ENCODE measurements at regions not wholly inside any gene's neighbourhood (a gene's known extent, or its start where the extent isn't known, plus 50 kb on each side); places are given as distances from the start of the nearest gene placed in this dataset.
"Not testable (repeated sequence)": the region's sequence is repeated elsewhere in the genome, so short reads cannot be mapped to it uniquely, and the experiment has no call there.

DNA sequence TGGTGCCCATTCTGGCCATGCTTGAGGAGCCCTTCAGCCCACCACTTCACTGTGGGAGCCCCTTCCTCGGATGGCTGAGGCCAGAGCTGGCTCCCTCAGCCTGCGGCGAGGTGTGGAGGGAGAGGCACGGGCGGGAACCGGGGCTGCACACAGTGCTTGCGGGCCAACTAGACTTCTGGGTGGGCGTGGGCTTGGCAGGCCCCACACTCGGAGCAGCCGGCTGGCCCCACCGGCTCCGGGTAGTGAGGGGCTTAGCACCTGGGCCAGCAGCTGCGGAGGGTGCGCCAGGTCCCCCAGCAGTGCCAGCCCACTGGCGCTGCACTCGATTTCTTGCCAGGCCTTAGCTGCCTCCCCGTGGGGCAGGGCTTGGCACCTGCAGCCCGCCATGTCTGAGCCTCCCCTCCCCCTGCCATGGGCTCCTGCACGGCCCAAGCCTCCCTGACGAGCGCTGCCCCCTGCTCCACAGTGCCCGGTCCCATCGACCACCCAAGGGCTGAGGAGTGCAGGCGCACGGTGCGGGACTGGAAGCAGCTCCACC, 554.2 kb downstream of the GABRG2 start:
- DNase-seq (ENCODE audit: low spot score) = not testable (repeated sequence)

DNA sequence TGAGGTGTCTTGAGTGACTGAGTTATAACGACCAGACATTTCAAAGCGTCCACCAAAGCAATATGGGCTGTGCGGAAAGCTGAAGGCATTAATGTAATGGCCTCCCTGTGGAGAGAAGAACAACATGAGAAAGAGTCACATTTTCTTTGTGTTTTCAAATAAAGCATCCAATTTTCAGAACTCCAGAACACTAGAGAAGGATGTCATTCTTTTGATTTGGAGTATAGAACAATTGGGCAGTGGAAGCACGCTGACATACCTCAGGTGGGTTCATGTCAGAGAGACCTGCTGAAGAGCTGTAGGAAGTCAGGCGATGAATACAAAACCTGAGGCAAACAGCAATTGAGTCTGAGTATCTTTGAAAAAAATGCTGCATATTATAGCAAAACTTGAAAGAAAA, 556.5 kb downstream of the GABRG2 start:
- no peak for DNase-seq (ENCODE audit: low spot score)

DNA sequence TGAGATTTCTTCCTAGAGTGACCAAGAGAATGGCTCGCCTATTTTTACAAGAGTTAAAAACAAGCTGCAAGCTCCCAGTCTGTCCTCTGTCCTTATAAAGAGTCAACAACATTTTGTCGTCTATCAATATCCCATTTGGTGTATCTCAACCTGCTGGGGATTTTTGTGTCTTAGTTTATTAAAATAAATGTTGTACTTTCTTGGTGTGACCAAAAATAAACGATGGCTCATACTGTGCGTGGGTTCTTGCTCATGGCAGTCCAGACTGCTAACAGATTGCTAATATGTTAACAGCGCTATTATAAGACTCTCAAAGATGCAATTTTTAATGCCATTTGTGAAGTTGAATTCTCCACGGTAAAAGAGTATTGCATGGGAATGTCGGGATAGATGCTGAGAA, 569.9 kb downstream of the GABRG2 start:
- DNase-seq (ENCODE audit: low spot score) = no peak

DNA sequence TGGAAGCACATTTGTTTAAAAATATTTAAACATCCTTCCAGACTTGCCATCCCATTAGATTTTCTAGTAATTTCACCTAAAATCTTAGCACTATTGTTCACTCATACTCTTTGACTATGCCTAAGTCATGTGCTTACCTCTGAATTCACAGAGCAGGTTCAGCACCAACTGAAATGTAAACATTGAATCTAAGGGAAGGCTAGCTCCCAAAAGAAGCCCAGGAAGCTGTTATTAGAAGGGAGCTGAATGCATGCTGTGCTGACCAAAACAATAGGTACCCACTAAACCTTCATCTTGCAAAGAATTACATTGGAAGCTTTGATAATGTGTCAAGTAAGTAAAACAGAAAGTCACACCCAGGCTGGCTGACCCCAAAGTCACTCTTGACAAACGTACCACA, 571.3 kb downstream of the GABRG2 start:
- no peak for DNase-seq (ENCODE audit: low spot score)

DNA sequence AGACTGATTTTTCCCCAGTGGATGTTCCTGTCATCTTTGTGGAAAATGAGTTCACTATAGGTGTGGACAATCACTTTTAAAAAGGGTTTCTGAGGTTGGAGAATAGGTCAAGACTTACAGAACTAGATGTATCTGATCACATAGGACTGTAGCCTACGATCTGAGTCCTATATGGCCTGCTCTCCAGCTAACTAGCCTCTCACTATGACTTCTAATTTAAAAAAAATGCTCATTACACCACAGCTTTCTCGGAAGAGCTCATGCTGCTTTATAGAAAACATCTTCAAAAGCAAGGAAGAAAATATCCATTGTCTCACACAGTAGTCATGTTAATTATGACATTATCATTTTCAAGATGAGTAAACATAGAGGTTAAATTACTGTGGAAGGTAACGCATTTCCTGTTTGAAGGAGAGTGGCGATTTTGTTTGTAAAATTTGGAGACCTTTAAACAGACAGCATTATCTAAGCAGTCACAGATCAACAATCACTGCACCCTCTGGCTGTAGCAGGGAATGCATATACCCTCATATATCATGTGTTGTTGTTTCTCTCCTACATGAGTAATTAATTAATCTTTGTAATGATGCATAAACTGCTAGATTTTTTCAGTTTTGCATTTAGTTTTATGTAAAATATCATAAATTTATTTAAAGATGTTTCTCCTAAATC, 573.7 kb downstream of the GABRG2 start:
- no peak for DNase-seq (ENCODE audit: low spot score)

DNA sequence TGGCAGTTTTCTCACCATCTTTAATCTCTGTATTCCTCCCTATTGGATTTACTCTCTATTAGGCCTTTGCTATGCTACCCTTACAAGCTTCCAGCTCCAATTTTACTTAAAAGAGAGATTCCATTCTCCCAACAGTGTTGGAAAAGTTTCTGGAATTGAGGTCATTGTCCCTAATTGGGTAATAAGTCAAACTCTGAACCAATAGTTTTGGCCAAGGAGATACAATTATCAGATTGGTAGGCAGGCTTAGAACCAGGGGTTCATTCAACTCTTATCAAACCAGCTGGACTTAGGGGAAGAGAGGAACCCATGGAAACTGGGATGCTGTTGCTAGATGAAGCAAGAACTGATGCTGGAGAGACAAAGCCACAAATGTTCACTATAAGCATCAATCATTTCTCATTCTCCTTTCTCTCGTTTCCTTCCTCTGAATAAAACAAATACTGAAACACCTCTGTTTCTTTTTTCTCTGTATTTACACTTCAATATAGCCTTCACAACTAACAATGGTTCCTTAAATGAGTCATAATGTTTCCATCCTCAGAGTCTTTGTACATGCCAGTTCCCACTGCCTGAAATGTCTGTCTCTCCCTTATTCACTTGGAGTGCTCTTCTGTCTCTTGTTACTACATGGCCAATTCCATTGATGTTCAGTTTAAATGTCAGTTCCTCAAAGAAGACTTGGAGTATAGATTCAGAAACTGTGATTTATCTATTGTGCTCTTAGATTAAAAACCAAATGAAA, 587.3 kb downstream of the GABRG2 start:
- no peak for DNase-seq (ENCODE audit: low spot score)

DNA sequence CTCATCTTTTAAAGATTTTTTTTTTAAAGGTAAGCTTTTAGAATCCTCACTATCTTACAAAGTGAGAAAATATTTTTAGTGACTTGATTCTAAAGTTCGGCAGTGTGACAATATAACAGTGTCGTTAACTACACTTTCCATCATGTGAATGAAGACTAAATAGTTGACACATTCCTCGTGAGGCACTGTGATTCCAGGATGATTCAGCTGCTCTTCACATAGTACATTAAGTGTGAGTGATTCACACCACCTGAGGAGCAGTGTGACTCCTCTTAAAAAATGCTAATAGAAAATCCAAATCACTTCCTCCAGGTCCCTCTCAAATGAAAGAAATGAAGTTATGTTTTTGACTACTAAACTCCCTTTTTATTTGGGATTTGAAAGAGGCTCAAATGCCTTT, 589.5 kb downstream of the GABRG2 start:
- no peak for DNase-seq (ENCODE audit: low spot score)

DNA sequence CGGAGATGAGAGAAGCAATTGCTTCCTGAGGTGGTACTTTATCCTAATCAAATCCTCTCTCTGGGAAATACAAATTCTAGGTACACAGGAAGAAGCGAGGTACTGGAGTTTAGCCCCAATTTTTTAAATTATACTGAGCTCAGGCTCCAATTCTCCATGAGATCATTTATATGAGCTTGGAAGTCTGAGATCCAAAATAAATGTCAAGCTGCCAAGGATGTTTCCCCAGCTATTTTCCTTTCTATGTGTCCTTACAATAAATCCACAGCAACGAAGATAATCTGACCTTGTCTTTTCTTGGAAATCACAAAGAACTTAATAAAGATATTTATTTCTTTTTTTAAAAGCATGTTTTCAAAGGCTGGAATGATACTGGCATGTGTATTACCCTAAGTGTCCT, 597.3 kb downstream of the GABRG2 start:
- no peak for DNase-seq (ENCODE audit: low spot score)

DNA sequence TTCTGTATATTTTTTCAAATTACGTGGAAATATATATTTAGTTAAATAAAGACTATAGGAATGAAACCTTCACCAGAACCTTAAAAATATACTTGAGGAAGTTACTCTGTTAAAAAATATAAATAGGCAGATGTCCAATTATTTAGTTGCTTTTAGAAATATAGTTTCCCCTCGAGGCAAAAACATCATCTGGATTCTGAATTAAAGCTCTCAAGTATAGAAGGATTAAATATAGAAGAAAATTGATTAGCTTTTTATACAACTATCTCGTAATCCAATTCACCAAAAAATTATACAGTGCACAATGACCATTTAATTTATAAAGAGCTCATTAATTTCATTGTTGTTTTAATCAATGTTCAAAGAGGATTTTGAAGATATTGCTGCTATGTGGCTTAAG, 601.4 kb downstream of the GABRG2 start:
- no peak for DNase-seq (ENCODE audit: low spot score)

DNA sequence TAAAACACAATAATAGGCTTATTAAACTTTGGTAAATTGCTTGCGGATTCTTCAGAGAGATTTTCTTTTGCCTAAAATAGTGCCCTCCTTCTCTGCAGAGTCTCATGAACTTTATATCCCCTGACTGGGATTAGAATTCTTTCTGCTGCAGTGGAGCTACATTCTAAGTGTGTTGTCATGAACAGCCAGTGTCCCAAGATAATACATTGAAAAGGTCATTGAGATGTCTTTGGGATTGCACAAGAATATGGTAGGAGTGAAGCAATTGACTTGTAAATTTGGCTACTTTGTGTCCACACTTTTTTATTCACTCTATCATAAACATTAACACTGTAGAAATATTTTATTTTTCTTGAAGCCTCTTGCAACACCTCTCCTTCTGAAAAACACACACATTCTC, 604.5 kb downstream of the GABRG2 start:
- no peak for DNase-seq (ENCODE audit: low spot score)

DNA sequence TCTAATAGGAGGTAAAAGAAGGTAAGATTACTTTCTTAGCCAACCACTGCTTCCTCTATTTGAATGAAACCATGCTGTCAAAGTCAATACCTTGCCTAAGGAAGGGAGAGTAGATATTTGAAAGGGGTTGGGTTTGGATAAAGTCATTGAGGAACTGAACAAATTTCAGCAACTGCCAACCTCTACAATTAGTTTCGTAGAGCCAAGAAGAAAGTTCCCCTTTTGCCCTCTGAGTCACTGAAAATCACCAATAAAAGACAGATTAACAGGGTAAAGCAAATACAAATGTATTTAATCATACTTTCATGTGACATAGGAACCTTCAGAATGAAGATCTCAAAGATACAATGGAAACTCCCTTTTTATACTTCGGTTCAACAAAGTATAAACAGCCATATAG, 615.7 kb downstream of the GABRG2 start:
- DNase-seq (ENCODE audit: low spot score) = no peak

DNA sequence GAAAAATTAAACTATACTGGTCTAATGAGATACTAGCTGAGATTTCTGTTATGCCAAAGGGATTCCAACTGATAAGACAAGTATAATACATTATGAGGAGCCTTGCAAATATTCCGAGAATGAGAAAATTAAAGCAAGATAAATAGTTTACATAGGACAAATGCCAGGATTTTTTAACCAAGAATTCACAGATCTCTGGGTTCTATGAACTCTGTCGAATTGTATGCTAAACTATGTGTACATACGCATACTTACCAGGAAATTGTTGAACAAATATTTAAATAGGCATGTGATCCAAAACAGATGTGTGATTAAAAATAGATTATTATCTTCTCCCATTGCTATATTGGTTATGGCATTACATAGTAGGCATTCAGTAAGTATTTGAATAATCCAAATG, 616.6 kb downstream of the GABRG2 start:
- DNase-seq (ENCODE audit: low spot score) = no peak

DNA sequence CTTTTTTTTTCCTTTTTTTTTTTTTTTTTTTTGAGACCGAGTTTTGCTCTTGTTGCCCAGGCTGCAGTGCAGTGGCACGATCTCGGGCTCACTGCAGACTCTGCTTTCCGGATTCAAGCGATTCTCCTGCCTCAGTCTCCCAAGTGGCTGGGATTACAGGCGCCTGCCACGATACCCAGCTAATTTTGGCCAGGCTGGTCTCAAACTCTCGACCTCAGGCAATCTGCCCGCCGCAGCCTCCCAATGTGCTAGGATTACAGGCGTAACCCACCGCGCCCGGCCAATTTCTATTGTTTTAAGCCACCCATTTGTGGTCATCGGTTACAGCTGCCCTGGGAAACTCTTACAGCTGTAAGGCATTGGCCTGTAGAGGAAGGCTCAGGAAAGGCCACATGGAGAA, 617.7 kb downstream of the GABRG2 start:
- DNase-seq (ENCODE audit: low spot score) = no peak

DNA sequence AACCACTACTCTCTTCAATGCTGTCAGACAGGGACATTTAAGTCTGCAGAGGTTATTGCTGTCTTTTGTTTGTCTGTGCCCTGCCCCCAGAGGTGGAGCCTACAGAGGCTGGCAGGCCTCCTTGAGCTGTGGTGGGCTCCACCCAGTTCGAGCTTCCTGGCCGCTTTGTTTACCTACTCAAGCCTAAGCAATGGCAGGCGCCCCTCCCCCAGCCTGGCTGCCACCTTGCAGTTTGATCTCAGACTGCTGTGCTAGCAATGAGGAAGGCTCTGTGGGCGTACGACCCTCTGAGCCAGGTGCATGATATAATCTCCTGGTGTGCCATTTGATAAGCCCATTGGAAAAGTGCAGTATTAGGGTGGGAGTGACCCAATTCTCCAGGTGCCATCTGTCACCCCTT, 628.7 kb downstream of the GABRG2 start:
- not testable (repeated sequence) for DNase-seq (ENCODE audit: low spot score)

DNA sequence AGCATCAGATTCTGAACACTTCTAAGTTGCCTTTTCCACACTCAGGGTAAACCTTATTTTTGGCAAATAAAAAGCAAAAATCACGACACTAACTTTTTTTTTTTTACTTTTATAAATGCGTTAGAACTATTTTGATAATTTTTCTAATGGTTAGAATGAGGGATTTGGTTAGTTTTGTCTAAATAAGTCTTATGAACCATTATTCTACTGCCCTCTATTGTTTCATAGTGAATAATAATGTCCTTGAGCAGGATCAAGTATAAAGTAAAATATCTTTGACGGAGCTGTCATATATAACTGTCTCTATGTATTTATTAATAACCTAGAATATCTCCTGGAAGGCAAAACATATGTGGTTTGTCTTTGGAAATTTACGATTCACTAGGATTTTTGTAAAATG, 631.8 kb downstream of the GABRG2 start:
- DNase-seq (ENCODE audit: low spot score) = no peak

DNA sequence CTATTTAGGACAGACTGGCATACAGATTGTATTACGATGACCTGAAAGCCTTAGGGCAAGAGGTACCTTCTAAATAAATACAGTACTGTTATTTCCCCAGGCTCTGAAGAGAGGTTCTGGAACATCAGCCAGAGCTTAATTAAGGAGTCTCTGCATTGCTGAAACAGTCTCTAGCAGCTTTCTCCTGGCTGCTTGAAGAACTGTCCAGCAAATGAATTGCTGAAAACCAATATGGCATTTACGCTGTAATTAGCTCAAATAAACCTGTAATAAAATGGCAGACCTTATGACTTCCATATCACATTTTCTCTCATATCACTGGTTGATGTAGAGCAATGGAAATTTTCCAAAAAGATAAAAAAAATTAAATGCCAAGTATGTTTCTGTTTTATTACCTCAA, 636.3 kb downstream of the GABRG2 start:
- DNase-seq (ENCODE audit: low spot score) = no peak

DNA sequence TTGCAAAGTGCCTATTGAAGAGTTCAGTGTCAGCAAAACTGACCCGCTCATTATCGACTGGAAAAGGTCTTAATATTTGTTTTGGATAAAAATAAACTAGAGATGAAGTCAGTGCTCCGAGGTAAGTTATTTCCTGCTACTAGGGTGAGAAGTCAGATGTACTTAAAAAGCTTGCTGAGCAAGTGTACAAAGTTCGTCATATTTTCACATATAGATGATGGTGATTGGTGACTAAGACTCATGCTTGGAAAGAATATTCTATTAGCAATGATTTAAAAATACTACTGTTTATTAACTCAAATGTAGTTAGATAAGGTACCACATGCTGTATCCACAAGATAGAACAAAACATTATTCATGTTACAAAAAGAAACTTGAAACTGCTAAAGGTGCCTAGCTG, 643.7 kb downstream of the GABRG2 start:
- no peak for DNase-seq (ENCODE audit: low spot score)

DNA sequence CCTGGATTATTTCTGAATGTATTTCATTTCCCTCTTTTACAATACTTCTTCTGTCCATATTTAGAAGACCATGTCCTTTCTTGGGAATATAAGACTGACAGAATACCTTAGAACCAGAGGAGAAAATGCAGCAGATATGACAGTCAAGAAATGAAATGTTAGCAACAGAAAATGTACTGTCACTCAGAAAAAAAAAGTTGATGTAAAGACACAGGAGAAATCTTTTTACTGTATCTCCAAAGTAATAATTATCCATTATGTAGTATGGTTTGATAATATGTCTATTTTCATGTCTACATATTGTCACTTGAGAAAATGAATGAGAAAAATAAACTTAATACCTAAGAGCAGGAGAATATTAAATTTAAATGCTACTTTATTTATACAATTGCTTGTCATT, 652.1 kb downstream of the GABRG2 start:
- DNase-seq (ENCODE audit: low spot score) = no peak

DNA sequence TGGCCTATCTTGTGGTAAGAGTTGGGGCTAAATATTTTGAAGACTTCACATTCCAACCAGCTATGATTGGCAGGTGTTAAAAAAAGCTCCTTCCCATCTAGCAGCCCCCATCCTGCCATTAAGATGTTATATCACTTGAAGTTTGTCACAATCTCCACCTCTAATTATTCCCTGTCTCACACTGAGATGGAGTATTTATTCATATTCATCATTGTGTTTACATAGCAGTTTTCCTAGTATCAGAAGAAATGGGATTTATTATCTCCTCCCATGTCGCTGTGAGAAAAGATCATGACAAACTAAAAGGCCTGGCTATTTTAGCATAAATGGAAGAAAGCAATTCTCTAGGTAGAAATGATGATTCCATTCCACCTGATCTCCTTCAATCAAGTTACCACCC, 653.6 kb downstream of the GABRG2 start:
- no peak for DNase-seq (ENCODE audit: low spot score)

DNA sequence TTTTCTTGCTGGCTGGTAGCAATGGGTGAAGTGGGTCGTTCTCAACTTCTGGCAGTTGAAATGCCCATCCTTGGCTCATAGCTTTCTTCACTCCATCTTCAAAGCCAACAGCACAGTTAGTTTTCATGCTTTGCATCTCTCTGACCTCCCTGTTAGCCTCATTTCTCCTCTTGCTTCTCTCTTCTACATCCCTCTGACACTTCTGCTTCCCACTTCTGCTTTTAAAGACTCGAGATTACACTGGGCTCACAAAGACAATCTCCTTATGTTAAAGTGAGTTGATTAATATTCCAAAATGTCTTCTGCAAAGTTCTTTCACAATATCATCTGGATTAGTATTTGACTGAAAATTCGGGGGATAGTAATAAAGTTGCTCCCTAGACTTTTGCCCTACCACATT, 684.8 kb upstream of the CCNG1 start:
- no peak for DNase-seq (ENCODE audit: low spot score)

DNA sequence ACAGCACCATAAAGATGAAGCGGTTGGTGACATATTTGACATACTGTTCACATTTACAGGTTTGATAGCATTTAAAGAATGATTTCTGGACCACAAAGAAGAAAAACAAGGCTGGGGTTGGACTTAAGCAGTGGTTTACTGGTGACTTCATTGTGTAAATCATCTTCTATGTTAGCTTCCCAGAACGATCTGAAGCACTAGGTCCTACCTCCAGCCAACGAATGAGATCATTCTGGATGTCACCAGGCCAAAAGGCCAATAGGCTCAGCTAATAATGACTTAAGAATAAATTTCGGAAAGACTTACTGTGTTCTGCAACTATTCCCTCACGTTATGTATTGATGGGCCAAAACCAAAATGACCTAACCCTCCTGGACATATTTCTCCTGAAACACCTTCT, 675.3 kb upstream of the CCNG1 start:
- DNase-seq (ENCODE audit: low spot score) = no peak

DNA sequence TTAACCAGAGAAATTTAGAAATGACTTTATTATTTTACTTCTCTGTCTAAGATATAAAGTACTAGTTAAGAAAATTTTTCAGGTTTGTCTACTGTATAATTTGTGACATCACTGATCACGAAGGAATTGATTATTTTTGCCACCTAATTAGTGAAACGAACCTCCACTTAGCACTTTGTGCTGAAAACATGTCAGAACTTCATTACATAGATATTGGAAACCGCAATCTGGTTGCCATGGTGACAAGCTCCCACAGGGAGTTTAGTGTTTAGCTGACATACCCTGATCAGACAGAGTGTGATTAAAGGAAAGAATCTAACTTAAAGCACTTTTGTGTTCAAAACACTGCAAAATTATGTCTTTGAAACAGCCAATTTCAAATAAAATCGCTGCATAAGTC, 668.4 kb upstream of the CCNG1 start:
- DNase-seq (ENCODE audit: low spot score) = no peak

DNA sequence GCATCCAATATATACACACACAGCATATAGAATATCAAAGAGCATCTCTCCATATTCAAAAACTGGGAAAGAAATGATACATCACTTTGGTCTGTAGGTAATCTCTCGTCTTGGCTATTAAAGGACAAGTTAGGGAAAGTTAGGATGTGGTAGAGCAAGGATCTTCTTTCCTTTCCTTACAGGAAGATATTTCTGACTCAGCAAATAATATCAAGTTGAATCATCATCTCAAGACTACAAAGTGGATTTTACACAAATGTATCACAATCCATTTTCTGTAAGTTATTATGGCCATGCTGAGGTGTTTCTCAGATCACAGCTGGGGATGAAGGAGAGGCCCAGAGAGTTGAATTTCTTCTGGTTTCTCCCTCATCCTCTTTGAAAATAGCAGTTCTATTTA, 651.7 kb upstream of the CCNG1 start:
- DNase-seq (ENCODE audit: low spot score) = no peak
